SK-N-SH (cell line): ENCODE measurements at regions not wholly inside any gene's neighbourhood (a gene's known extent, or its start where the extent isn't known, plus 50 kb on each side); places are given as distances from the start of the nearest gene placed in this dataset.

ENCODE experiments used
- CTCF ChIA-PET: fragments of 300-600, 350-600 bp; formaldehyde crosslinking; extraction: SDS; loops from one replicate; lab custom pipeline; 2021; lab: Yijun Ruan, JAX
- POLR2A ChIA-PET: fragments of 350-600 bp; sonication (Branson Sonifier 250); formaldehyde crosslinking; extraction: SDS; loops from one replicate; lab custom pipeline; 2020; ENCODE audit warnings: antibody characterized with exemption, inconsistent platforms; lab: Yijun Ruan, JAX
- DNase-seq: peaks from one replicate; pipeline ENCODE4 v3.0.0; 2012
- H2AFZ ChIP-seq: fragments of 200-600 bp; sonication (generic); 2 replicates; pipeline ENCODE4 v1.8.1; 2016; ENCODE audit warnings: antibody characterized with exemption, mild to moderate bottlenecking, low read depth
- H3F3A ChIP-seq: fragments of 200-600 bp; sonication (generic); replicated peaks from 2 replicates; pipeline ENCODE3; 2016; ENCODE audit warnings: antibody characterized with exemption, mild to moderate bottlenecking; ENCODE audit not compliant: insufficient read depth
- H3K27ac ChIP-seq, 2 experiments: fragments of 200-500 bp in 1 of 2; fragments of 200-600 bp in 1 of 2; sonication (Bioruptor generic) in 1 of 2; sonication (generic), shearing (Covaris generic) in 1 of 2; 2 replicates each; pipeline versions ENCODE4 v1.5.1 to v1.6.1; 2014 to 2016; ENCODE audit warnings: low read depth in 2 of 2, inconsistent platforms in 1 of 2, low read length in 1 of 2, mild to moderate bottlenecking in 1 of 2, mixed read lengths in 1 of 2
- H3K27me3 ChIP-seq: fragments of 200-600 bp; sonication (generic), shearing (Covaris generic); 2 replicates; pipeline ENCODE4 v1.6.1; 2016; ENCODE audit warnings: mixed run types; ENCODE audit not compliant: insufficient read depth
- H3K36me3 ChIP-seq, 2 experiments: fragments of 200-500 bp in 1 of 2; fragments of 200-600 bp in 1 of 2; sonication (Bioruptor generic) in 1 of 2; sonication (generic) in 1 of 2; replicated peaks in 1 of 2; 2 replicates each; pipeline versions ENCODE3 to v1.5.1; 2014 to 2016; ENCODE audit warnings: low read length in 1 of 2, mild to moderate bottlenecking in 1 of 2; ENCODE audit not compliant: insufficient read depth in 2 of 2, control insufficient read depth in 1 of 2
- H3K4me1 ChIP-seq, 2 experiments: fragments of 200-500 bp in 1 of 2; fragments of 200-600 bp in 1 of 2; sonication (Bioruptor generic) in 1 of 2; sonication (generic), shearing (Covaris generic) in 1 of 2; 2 replicates each; pipeline versions ENCODE4 v1.5.1 to v1.6.1; 2014 to 2016; ENCODE audit warnings: low read depth in 1 of 2, low read length in 1 of 2, mixed run types in 1 of 2; ENCODE audit not compliant: insufficient read depth in 2 of 2, control insufficient read depth in 1 of 2
- H3K4me2 ChIP-seq: fragments of 200-600 bp; sonication (generic), shearing (Covaris generic); 2 replicates; pipeline ENCODE4 v1.6.1; 2017; ENCODE audit warnings: mixed run types
- H3K4me3 ChIP-seq, 2 experiments: fragments of 200-500 bp in 1 of 2; fragments of 200-600 bp in 1 of 2; sonication (Bioruptor generic) in 1 of 2; sonication (generic), shearing (Covaris generic) in 1 of 2; 2 replicates each; pipeline versions ENCODE4 v1.5.1 to v1.8.1; 2014 to 2016; ENCODE audit warnings: low read depth in 2 of 2, inconsistent platforms in 1 of 2, low read length in 1 of 2, mild to moderate bottlenecking in 1 of 2, mixed read lengths in 1 of 2, moderate library complexity in 1 of 2
- H3K79me2 ChIP-seq: fragments of 200-600 bp; sonication (generic); 2 replicates; pipeline ENCODE4 v1.8.1; 2017; ENCODE audit warnings: mild to moderate bottlenecking; ENCODE audit not compliant: insufficient read depth
- H3K9ac ChIP-seq: fragments of 200-600 bp; sonication (generic); 2 replicates; pipeline ENCODE4 v1.6.1; 2017; ENCODE audit warnings: mixed run types
- H3K9me2 ChIP-seq: fragments of 200-600 bp; sonication (generic); 2 replicates; pipeline ENCODE4 v1.6.1; 2017; ENCODE audit warnings: mixed run types
- H3K9me3 ChIP-seq: fragments of 200-600 bp; sonication (generic); 2 replicates; pipeline ENCODE4 v1.6.1; 2017; ENCODE audit warnings: mixed run types, mild to moderate bottlenecking, moderate library complexity
- H4K20me1 ChIP-seq: fragments of 200-600 bp; sonication (generic); 2 replicates; pipeline ENCODE4 v1.6.1; 2017; ENCODE audit warnings: mild to moderate bottlenecking, mixed run types; ENCODE audit not compliant: insufficient read depth
- CHD2 ChIP-seq: fragments of 150-350 bp; IDR thresholded peaks from 2 replicates; pipeline ENCODE4 v1.6.1; 2018; ENCODE audit warnings: low read length; ENCODE audit not compliant: partially characterized antibody
- CTCF ChIP-seq: fragments of 200-600 bp; sonication (generic); IDR thresholded peaks from 2 replicates; pipeline ENCODE4 v1.6.1; 2017; ENCODE audit warnings: antibody characterized with exemption, mild to moderate bottlenecking, moderate library complexity
- EP300 ChIP-seq, 2 experiments: IDR thresholded peaks; 2 replicates each; pipeline versions ENCODE4 v1.4.0 to v1.6.1; 2012; ENCODE audit warnings: borderline replicate concordance in 1 of 2, low read depth in 1 of 2, low read length in 1 of 2
- FOXM1 ChIP-seq: IDR thresholded peaks from 2 replicates; pipeline ENCODE4 v1.4.0; 2012; ENCODE audit warnings: low read depth, mild to moderate bottlenecking
- GABPA ChIP-seq: IDR thresholded peaks from 2 replicates; pipeline ENCODE4 v1.4.0; 2012; ENCODE audit warnings: low read depth, mild to moderate bottlenecking
- GATA2 ChIP-seq: sonication (generic); formaldehyde crosslinking; IDR thresholded peaks from 2 replicates; pipeline ENCODE4 v1.5.0; 2020; ENCODE audit warnings: mild to moderate bottlenecking, missing genetic modification reagents
- JUND ChIP-seq: IDR thresholded peaks from 2 replicates; pipeline ENCODE4 v1.4.0; 2012
- MXI1 ChIP-seq: IDR thresholded peaks from 2 replicates; pipeline ENCODE4 v1.6.1; 2012; ENCODE audit warnings: mild to moderate bottlenecking, low read depth, low read length, improper control_type of control experiment
- PBX3 ChIP-seq: IDR thresholded peaks from 2 replicates; pipeline ENCODE4; 2012
- POLR2AphosphoS5 ChIP-seq: IDR thresholded peaks from 2 replicates; pipeline ENCODE4 v1.6.1; 2012; ENCODE audit warnings: low read depth, low read length
- RAD21 ChIP-seq: IDR thresholded peaks from 2 replicates; pipeline ENCODE4 v1.6.1; 2012; ENCODE audit warnings: mild to moderate bottlenecking, low read length
- RCOR1 ChIP-seq: fragments of 150-350 bp; IDR thresholded peaks from 2 replicates; pipeline ENCODE4 v1.6.1; 2017; ENCODE audit warnings: antibody characterized with exemption, low read length
- REST ChIP-seq: IDR thresholded peaks from 2 replicates; pipeline ENCODE4 v1.6.1; 2012; ENCODE audit warnings: mild to moderate bottlenecking, low read depth, low read length, moderate library complexity
- RFX5 ChIP-seq: IDR thresholded peaks from 2 replicates; pipeline ENCODE4 v1.6.1; 2012; ENCODE audit warnings: mild to moderate bottlenecking, improper control_type of control experiment, low read length
- SIN3A ChIP-seq: IDR thresholded peaks from 2 replicates; pipeline ENCODE4 v1.6.1; 2012; ENCODE audit warnings: low read depth, mild to moderate bottlenecking, low read length, moderate library complexity, borderline replicate concordance
- TAF1 ChIP-seq: IDR thresholded peaks from 2 replicates; pipeline ENCODE4 v1.6.1; 2012; ENCODE audit warnings: low read depth, mild to moderate bottlenecking, low read length, moderate library complexity, borderline replicate concordance
- TCF12 ChIP-seq: IDR thresholded peaks from 2 replicates; pipeline ENCODE4 v1.4.0; 2012
- TEAD4 ChIP-seq: IDR thresholded peaks from 2 replicates; pipeline ENCODE4 v1.4.0; 2012; ENCODE audit warnings: mild to moderate bottlenecking, borderline replicate concordance; ENCODE audit not compliant: insufficient read depth
- YY1 ChIP-seq: IDR thresholded peaks from 2 replicates; pipeline ENCODE4 v1.4.0; 2012; ENCODE audit warnings: low read depth, mild to moderate bottlenecking
- ZBTB33 ChIP-seq: IDR thresholded peaks from 2 replicates; pipeline ENCODE4 v1.4.0; 2012; ENCODE audit warnings: low read depth, borderline replicate concordance
- WGBS: methylation state at CpG from one replicate; pipeline ENCODE4 v1.1.6; 2017; ENCODE audit warnings: low lambda C conversion rate; 5-methylcytosine and 5-hydroxymethylcytosine counted together

- no peak overlapping the region for H3K4me3 ChIP-seq
- POLR2A ChIA-PET = no interaction called here
- TF ChIP-seq TAF1 (no peak), RCOR1 (no peak), GABPA (no peak), TCF12 (no peak), TEAD4 (no peak), RFX5 (no peak), MXI1 (no peak)
- TF ChIP-seq, all 33 proteins: peak for 0
- Histone ChIP-seq H3K36me3 (no peaks in the 10 kb centered on the region), H3K9ac (no peak overlapping the region), H4K20me1 (no peaks in the 10 kb centered on the region), H3F3A (no peaks in the 10 kb centered on the region), H3K9me2 (no peaks in the 10 kb centered on the region), H3K4me1 (peaks cover 0 to 3% of the 10 kb centered on the region in 2 experiments; a peak in 1 of 4 replicates), H3K4me2 (no peak overlapping the region), H3K27ac (no peak overlapping the region), H3K79me2 (no peaks in the 10 kb centered on the region), H3K9me3 (no peaks in the 10 kb centered on the region), H3K27me3 (no peaks in the 10 kb centered on the region; the same call in 1 of the 2 replicates), H2AFZ (no peak overlapping the region)
- CTCF ChIA-PET = interaction anchor here (1.4 kb wide), 1 partner anchor 77 kb away, joined by 3 read pairs; no protein-coding TSS in a partner anchor
- DNase-seq = no peak
- WGBS = 36% methylated on average over 5 of the region's 7 CpGs
These were observed 286.3 kb downstream of the NPIPA8 start for GRCh38 chr16:18050234-18050633.

GRCh38 chr16:18049547-18050133 lies 286.9 kb downstream of the NPIPA8 start:
- H3K4me2 ChIP-seq = no peak overlapping the region
- no peak overlapping the region for H3K4me3 ChIP-seq
- no peaks in the 10 kb centered on the region for H3K9me3 ChIP-seq
- no peak overlapping the region for H3K9ac ChIP-seq
- POLR2A ChIA-PET = no interaction called here
- H3F3A ChIP-seq = no peaks in the 10 kb centered on the region
- H3K4me1 ChIP-seq = peaks cover 0 to 3% of the 10 kb centered on the region in 2 experiments; a peak in 1 of 4 replicates
- WGBS = 41% methylated on average over 6 of the region's 6 CpGs
- H3K79me2 ChIP-seq = no peaks in the 10 kb centered on the region
- H4K20me1 ChIP-seq = no peaks in the 10 kb centered on the region
- no peaks in the 10 kb centered on the region for H3K36me3 ChIP-seq
- H2AFZ ChIP-seq = no peak overlapping the region
- no peak for DNase-seq
- H3K27ac ChIP-seq = no peak overlapping the region
- CTCF ChIA-PET = interaction anchor here (1.4 kb wide), 1 partner anchor 77 kb away, joined by 3 read pairs; no protein-coding TSS in a partner anchor
- H3K9me2 ChIP-seq = no peaks in the 10 kb centered on the region
- H3K27me3 ChIP-seq = no peaks in the 10 kb centered on the region; the same call in 1 of the 2 replicates
- TF ChIP-seq CHD2 (no peak), RAD21 (no peak), RCOR1 (no peak), SIN3A (no peak), TCF12 (no peak), PBX3 (no peak), ZBTB33 (no peak), CTCF (no peak), YY1 (no peak), FOXM1 (no peak), GATA2 (no peak), REST (no peak), POLR2AphosphoS5 (no peak), JUND (no peak), EP300 (IDR thresholded peaks at IDR 0.05; ENCODE audit: borderline replicate concordance in 1 of 2, low read depth in 1 of 2, low read length in 1 of 2) (no peak), TEAD4 (no peak)
